MCF 10A (cell line): ENCODE measurements at regions not wholly inside any gene's neighbourhood (a gene's known extent, or its start where the extent isn't known, plus 50 kb on each side); places are given as distances from the start of the nearest gene placed in this dataset.

Source experiments
- BruUV-seq: library from RNA; stranded (reverse); fragments of 400-500 nt; replicated peaks from 2 replicates; lab custom pipeline; 2021; lab: Mats Ljungman, UMichigan
- CTCF ChIA-PET: fragments of 300-600 bp; sonication (Branson Sonifier 250); formaldehyde crosslinking; extraction: SDS; loops from one replicate; lab custom pipeline; 2021; ENCODE audit warnings: antibody characterized with exemption, inconsistent platforms; lab: Yijun Ruan, JAX
- POLR2A ChIA-PET: fragments of 300-600, 350-650 bp; sonication (Branson Sonifier 250); formaldehyde crosslinking; extraction: SDS; loops from one replicate; lab custom pipeline; 2020; ENCODE audit warnings: antibody characterized with exemption, inconsistent platforms; lab: Yijun Ruan, JAX
- DNase-seq: peaks from one replicate; pipeline ENCODE4 v3.0.0-alpha.2; 2018; ENCODE audit not compliant: unreplicated experiment
- H3K27ac Mint-ChIP-seq: one replicate; pipeline ENCODE4 v1.8.0; 2022; ENCODE audit warnings: mild to moderate bottlenecking, low read depth, mixed read lengths; ENCODE audit not compliant: unreplicated experiment
- H3K27me3 Mint-ChIP-seq: one replicate; pipeline ENCODE4 v1.8.0; 2022; ENCODE audit warnings: mixed read lengths; ENCODE audit not compliant: insufficient read depth, unreplicated experiment
- H3K36me3 Mint-ChIP-seq: one replicate; pipeline ENCODE4 v1.8.0; 2022; ENCODE audit warnings: mild to moderate bottlenecking, moderate library complexity, mixed read lengths; ENCODE audit not compliant: insufficient read depth, unreplicated experiment
- H3K4me1 Mint-ChIP-seq: one replicate; pipeline ENCODE4 v1.8.0; 2022; ENCODE audit warnings: mixed read lengths; ENCODE audit not compliant: insufficient read depth, unreplicated experiment
- H3K4me3 Mint-ChIP-seq: one replicate; pipeline ENCODE4 v1.8.0; 2022; ENCODE audit warnings: mild to moderate bottlenecking, moderate library complexity, mixed read lengths; ENCODE audit not compliant: unreplicated experiment
- H3K9me3 Mint-ChIP-seq: one replicate; pipeline ENCODE4 v1.8.0; 2022; ENCODE audit warnings: mixed read lengths; ENCODE audit not compliant: unreplicated experiment
- intact Hi-C: fragments of 100-400 bp; cut with micrococcal nuclease; formaldehyde crosslinking; loops from 2 replicates; pipeline ENCODE4 v1.14.1; 2022
- TF ChIP-seq, protein P1 (sequence below): fragments of 200-600 bp; IDR thresholded peaks from one replicate; pipeline ENCODE4 v1.8.0; 2022; ENCODE audit warnings: antibody characterized with exemption, mild to moderate bottlenecking; ENCODE audit not compliant: unreplicated experiment

DNA sequence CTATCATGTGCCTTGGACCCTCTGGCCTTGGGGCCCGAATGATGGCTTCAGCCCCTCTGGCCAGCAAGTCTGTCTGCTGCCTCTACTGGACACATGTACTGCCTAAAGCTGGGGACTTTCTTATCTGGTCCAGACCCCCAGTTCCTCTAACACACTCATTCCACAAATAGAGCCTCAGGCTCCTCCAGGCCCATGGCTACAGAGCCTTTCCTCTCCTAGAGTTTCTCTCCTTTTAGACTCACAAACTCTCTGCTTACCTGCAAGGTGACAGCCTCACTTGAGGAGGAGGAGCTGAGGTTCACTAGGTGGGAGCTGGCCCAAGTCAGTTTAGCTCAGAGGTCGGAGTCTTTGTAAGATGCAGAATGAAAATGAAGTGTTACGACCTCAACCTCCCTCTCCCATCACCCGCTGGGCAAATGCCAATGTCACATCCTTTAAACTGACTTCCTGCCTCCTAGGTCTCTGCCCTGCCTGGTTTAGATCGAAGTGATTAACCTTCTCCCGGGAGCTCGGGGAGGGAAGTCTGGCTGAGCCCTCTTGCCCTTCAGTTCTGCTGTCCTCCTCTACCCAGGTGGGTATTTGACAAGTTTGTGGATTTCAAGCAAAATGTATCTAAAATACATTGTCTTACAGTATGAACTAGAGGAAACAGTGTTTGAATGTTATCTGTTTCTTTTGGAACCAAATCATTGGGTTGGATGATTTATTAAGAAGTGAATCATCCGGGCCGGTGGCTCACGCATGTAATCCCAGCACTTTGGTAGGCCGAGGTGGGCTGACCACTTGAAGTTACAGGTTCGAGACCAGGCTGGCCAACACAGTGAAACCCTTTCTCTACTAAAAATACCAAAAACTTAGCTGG lies 71.9 kb upstream of the TNS3 start:
- no peaks in the 10 kb centered on the region for H3K27me3 Mint-ChIP-seq
- TF ChIP-seq, protein P1, sequence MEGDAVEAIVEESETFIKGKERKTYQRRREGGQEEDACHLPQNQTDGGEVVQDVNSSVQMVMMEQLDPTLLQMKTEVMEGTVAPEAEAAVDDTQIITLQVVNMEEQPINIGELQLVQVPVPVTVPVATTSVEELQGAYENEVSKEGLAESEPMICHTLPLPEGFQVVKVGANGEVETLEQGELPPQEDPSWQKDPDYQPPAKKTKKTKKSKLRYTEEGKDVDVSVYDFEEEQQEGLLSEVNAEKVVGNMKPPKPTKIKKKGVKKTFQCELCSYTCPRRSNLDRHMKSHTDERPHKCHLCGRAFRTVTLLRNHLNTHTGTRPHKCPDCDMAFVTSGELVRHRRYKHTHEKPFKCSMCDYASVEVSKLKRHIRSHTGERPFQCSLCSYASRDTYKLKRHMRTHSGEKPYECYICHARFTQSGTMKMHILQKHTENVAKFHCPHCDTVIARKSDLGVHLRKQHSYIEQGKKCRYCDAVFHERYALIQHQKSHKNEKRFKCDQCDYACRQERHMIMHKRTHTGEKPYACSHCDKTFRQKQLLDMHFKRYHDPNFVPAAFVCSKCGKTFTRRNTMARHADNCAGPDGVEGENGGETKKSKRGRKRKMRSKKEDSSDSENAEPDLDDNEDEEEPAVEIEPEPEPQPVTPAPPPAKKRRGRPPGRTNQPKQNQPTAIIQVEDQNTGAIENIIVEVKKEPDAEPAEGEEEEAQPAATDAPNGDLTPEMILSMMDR: no peak
- peak overlapping the region; percentile 86 for H3K27ac Mint-ChIP-seq
- CTCF ChIA-PET: interaction anchor here (0.6 to 1.4 kb wide), 3 partner anchors 15 to 250 kb away, joined by 3 to 4 read pairs (median 3); no protein-coding TSS in a partner anchor
- POLR2A ChIA-PET: interaction anchor here (0.6 to 1.7 kb wide), 7 partner anchors 9 to 165 kb away, joined by 3 to 4 read pairs (median 3); no protein-coding TSS in a partner anchor
- DNase-seq: peak; percentile 57
- H3K36me3 Mint-ChIP-seq: peaks cover 6% of the 10 kb centered on the region
- intact Hi-C loops: loop anchor here (5.0 kb wide), 2 partner anchors 51 to 66 kb away; no protein-coding TSS in a partner anchor
- no peaks in the 10 kb centered on the region for H3K9me3 Mint-ChIP-seq
- no TSS peak for BruUV-seq
- peaks cover 31% of the 10 kb centered on the region for H3K4me1 Mint-ChIP-seq
- no peak overlapping the region for H3K4me3 Mint-ChIP-seq

GRCh38 chr7:47652591-47652990 lies 70.7 kb upstream of the TNS3 start:
- Mint-ChIP-seq H3K9me3 (no peaks in the 10 kb centered on the region), H3K27me3 (no peaks in the 10 kb centered on the region), H3K36me3 (peaks cover 4% of the 10 kb centered on the region), H3K4me1 (peaks cover 31% of the 10 kb centered on the region), H3K4me3 (no peak overlapping the region), H3K27ac (peak overlapping the region; percentile 86)
- ChIA-PET CTCF (interaction anchor here (0.6 to 1.0 kb wide), 6 partner anchors 13 to 637 kb away, joined by 3 to 4 read pairs (median 3); no protein-coding TSS in a partner anchor), POLR2A (interaction anchor here (0.6 kb wide), 1 partner anchor 502 kb away, joined by 3 read pairs; no protein-coding TSS in a partner anchor)
- intact Hi-C loops: loop anchor here (5.0 kb wide), 2 partner anchors 50 to 65 kb away; no protein-coding TSS in a partner anchor
- TF ChIP-seq, protein P1: no peak
- DNase-seq: peak; percentile 66
- BruUV-seq: no TSS peak

DNA sequence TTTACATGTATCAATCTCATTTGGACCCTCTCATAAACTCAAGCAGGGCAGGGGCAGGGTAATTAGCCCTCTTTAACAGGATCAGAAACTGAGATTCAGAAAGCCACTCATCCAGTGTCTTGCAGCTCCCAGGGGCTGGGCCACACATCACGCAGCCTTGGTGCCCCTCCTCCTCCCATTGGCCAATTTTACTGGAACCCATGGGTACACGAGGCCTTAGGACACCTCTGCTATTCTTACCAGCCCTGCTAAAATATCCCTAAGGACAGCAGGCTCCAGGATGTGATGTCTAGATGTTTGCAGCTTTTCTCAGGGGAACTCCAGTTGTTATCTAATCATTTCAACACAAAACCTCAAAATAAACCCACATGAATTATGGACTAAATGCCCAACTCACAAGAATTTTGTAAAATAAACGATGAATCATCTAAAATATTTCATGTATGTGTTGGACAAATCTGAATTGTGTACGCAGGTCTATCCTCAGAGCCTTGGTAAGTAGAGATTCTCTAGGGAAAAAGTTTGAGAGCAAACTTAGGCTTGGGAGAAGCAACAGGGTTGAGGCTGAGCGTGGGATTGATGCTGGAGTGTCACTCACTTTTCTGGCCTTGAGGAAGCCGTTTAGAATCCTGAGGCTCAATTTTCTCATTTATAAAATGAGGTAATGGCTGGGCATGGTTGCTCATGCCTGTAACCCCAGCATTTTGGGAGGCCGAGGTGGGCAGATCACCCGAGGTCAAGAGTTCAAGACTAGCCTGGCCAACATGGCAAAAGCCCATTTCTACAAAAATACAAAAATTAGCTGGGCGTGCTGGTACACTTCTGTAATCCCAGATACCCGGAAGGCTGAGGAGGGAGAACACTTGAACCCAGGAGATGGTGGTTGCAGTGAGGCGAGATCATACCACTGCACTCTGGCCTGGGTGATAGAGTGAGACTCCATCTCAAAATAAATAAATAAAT lies 69.7 kb upstream of the TNS3 start:
- H3K36me3 Mint-ChIP-seq: no peaks in the 10 kb centered on the region
- peaks cover 31% of the 10 kb centered on the region for H3K4me1 Mint-ChIP-seq
- peak; percentile 95 for DNase-seq
- intact Hi-C loops: loop anchor here (2.0 to 5.0 kb wide), 3 partner anchors 25 to 64 kb away; no protein-coding TSS in a partner anchor
- TF ChIP-seq, protein P1: no peak
- ChIA-PET CTCF (interaction anchor here (0.7 to 1.0 kb wide), 4 partner anchors 14 to 149 kb away, joined by 3 to 4 read pairs (median 3); no protein-coding TSS in a partner anchor), POLR2A (interaction anchor here (0.6 to 0.7 kb wide), 2 partner anchors 41 to 503 kb away, joined by 3 read pairs; no protein-coding TSS in a partner anchor)
- BruUV-seq: no TSS peak
- H3K9me3 Mint-ChIP-seq: no peaks in the 10 kb centered on the region
- no peak overlapping the region for H3K4me3 Mint-ChIP-seq
- peak overlapping the region; percentile 86 for H3K27ac Mint-ChIP-seq
- H3K27me3 Mint-ChIP-seq: no peaks in the 10 kb centered on the region
